ENCODE measurements at regions not wholly inside any gene's neighbourhood (a gene's known extent, or its start where the extent isn't known, plus 50 kb on each side); places are given as distances from the start of the nearest gene placed in this dataset.
"Not testable (repeated sequence)": the region's sequence is repeated elsewhere in the genome, so short reads cannot be mapped to it uniquely, and the experiment has no call there.

DNA sequence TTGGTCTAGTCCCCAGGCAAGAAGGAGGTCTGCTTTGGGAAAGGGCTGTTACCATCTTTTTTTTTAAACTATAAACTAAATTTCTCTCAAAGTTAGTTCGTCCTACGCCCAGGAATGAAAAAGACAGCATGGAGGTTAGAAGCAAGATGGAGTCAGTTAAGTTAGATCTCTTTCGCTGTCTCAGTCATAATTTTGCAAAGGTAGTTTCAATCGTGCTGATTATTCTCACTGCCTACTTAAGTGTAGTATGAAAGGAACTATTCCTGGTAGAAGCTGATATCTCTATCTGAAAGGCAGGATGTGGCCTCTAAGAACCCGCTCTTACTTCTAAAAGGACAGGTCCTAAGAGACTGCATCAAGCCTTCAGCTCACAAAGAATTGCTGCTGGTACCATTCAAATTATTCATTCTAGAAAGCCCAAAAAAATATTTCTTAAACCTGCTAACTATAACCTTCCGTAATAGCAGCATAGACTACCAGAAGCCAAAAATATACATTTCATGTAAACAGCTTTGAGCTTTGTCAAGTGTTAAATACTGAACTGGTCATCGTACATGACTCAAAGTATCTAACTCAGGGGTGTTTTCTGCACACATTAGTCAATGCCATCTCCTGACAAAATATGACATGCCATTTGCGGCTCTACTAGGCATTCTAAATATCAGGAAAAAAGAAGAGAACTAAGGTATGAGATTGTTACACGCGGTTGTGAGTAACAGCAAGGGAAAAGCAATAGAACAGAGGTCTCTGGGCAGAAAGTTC, 96.0 kb upstream of the CCDC80 start:
- DNase-seq: no peak

DNA sequence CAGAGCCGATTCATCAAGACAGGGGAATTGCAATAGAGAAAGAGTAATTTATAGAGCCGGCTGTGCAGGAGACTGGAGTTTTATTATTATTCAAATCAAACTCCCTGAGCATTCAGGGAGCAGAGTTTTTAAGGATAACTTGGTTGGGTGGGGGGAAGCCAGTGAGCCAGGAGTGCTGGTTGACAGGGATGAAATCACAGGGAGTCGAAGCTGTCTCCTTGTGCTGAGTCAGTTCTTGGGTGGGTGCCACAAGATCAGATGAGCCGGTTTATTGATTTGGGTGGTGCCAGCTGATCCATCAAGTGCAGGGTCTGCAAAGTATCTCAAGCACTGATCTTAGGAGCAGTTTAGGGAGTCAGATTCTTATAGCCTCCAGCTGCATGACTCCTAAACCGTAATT, 95.4 kb upstream of the CCDC80 start:
- no peak for DNase-seq

DNA sequence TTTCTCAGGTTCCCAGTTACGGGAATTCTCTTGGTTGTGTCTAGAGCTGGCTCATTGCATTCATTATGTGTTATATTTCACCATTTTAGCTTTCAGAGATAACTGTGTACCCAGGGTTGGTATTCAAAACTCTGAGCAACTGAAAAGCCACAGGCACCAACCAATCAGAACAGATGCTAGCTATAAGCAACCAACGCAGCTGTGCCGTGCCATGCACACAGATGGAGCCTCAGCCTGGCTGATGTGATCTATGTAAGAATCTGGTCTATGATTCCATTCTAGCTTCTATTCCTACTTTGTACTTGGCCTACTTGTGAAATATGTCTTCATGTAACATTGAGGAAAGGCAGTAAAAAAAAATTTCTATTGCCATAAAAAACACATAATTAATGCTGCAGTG, 95.0 kb upstream of the CCDC80 start:
- no peak for DNase-seq

DNA sequence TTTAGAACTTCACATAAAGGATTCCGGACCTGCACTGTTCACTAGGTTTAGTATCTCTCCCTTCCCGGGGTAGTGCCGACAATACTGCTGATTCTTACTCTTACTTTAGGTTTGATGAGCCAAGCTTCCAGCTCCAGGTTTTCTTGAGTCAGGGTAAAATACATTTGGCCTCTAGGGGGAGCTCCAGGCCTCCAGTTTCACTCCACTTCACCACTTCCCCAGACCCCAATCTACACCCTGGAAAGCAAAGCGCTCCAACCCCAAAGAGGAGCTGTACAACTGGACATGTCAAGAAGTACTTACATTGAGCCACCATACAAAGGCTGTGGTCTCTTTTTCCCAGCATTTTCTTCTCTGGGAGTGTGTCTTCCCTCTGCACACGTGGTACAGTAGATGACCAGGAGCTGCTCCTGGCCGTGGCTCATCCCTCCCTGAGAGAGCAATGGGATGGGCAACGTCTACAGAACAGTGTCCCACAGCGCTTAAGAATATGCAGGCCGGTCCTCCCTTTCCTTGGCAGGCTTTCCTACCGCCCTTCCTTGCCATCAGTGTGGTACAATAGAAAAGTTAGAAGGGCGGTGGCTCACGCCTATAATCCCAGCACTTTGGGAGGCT, 93.9 kb upstream of the CCDC80 start:
- DNase-seq: peak in 1 of 2 experiments; percentile 12

DNA sequence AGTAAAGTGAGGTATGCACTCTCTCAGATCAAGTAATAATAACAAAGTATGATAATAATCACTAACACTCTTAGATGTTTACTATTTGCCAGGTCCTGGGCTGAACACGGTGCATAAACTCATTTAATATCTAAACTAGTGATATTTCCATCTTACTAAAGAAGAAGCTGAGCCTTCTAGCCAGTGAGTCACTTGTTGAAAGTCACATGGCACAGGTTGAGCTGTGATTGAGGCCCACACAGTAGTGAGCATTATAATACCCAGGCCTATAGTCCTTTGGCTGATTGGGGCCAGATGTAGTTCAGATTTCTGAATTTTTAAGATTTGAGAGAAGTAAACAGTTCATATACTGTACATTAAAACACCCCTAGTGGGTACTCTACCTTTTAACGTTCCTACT, 93.2 kb upstream of the CCDC80 start:
- no peak for DNase-seq

DNA sequence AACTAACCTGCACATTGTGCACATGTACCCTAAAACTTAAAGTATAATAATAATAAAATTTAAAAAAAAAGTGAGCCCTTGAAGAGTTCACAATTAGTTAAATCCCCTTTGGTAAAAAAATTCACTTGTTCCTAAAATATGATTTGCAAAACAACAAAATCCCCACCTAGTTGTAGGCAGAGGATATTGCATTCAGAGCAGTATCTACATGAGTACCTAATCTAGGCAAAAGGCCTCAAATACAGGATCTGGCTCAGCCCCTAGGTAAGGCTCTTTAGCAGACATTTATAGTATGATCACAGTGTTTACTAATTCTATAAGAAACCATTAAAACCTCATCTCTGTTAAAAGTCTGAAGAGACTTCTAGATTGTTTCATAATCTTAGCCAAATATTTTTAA, 89.3 kb upstream of the CCDC80 start:
- DNase-seq: no peak

DNA sequence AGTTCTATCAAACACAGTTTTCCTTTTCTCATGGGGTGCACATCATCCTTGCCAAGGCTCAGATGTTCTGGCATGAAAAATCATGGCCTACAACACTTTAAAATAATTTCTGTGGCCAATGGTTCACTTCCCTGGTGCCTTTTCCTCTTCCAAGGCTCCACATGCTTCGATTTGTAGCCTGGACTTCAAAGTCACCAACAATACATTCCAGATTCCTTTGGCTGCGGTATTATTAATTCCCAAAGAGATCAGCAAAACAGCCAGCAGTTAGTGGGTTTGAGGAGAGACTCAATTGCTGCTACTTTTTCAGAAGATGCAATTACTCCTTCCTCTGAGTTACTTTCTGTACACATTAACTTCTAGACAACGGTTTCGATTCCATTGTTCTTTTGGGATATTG, 80.3 kb upstream of the CCDC80 start:
- no peak for DNase-seq

DNA sequence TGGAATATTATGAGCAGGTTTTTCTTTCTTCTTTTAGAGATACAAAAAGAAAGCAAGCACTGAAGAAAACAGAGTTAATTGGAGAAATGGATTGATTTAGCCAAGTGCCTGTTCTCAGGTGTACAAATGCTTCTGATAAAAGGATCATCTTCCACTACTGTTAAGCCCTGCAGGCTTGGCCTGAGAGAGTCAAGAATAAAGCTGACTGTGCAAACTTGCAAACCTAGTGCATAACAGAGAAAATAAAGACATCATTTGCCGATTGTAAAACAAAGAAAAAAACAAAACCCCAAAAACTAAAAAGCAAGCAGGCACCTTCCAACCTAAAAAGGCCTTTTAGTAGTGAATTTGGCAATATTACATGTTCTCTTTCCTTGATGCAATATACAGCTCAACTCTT, 78.0 kb upstream of the CCDC80 start:
- no peak for DNase-seq

DNA sequence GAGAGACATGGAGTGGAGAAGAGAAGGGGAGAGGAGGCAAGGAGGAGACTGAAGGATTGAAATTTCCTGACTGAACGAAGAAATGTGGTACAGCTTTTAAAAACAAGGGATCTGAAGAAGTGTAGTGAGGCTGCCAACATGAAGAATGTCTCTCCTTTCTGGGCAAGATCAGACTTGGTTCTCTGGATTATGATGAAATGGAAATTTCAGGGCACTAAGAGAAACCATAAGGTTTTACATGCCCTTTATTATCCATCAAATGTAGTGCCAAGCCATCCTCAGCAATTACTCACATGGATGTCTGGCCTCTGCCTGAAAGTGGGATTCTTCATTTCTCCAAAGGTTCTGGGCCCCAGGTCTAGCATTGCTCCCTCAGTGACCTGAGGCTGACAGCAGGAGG, 77.6 kb upstream of the CCDC80 start:
- no peak for DNase-seq

DNA sequence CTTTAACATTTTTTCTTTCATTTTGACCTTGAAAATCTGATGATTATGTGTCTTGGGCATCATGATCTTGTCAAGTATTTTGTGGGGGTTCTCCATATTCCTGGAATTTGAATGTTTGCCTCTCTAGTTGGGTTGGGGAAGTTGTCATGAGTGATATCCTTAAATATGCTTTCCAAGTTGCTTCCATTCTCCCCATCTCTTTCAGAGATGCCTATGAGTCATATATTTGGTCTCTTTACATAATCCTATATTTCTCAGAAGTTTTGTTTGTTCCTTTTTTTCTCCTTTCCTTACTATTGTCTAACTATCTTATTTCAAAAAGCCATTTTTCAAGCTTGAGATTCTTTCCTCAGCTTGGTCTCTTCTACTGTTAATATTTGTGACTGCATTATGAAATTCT, 69.0 kb upstream of the CCDC80 start:
- DNase-seq: no peak

DNA sequence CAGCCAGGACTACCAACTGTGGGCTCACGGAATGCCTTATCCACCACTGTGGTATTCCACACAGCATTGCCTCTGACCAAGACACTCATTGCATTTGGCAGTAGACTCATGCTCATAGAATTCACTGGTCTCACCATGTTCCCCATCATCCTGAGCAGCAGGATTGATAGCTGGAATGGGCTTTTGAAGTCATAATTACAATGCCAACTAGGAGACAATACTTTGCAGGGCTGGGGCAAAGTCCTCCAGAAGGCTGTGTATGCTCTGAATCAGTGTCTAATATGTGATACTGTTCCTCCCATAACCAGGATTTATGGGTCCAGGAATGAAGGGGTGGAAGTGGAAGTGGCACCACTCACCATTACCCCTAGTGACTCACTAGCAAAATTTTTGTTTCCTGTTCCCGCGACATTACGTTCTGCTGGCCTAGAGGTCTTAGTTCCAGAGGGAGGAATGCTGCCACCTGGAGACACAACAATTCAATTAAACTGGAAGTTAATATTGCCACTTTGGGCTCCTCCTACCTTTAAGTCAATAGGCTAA, 58.6 kb upstream of the CCDC80 start:
- no peak for DNase-seq

DNA sequence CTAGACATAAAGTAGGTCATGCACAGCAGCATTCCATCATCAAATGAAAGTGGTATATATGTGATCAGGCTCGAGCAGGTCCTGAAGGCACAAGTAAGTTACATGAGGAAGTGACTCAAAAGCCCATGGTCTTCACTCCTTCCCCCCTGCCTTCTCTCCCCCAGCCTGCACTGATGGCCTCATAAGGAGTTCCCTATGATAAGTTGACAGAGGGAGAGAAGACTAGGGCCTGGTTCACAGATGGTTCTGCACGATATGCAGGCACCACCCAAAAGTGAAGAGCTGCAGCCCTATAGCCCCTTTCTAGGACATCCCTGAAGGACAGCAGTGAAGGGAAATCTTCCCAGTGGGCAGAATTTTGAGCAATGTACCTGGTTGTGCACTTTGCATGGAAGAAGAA, 57.5 kb upstream of the CCDC80 start:
- DNase-seq: not testable (repeated sequence)

DNA sequence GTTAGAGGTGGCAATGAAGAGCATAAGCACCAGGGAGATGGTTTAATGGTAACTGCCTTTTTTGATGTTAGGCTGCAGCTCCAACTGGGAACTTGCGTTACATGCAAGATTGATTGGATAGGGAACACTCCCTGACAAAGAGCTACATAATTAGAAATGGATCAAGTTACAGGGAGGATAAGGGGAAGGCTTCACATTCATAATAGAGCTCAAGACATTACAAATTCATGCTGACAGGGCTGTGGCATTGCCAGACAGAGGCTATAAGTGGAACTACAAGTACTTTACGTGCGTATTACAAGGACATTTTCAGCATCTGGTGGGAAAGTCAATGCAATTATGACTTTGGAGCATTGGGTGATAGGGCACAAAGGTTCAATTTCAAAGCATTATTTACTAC, 55.3 kb upstream of the CCDC80 start:
- DNase-seq: peak; percentile 9 to 32

DNA sequence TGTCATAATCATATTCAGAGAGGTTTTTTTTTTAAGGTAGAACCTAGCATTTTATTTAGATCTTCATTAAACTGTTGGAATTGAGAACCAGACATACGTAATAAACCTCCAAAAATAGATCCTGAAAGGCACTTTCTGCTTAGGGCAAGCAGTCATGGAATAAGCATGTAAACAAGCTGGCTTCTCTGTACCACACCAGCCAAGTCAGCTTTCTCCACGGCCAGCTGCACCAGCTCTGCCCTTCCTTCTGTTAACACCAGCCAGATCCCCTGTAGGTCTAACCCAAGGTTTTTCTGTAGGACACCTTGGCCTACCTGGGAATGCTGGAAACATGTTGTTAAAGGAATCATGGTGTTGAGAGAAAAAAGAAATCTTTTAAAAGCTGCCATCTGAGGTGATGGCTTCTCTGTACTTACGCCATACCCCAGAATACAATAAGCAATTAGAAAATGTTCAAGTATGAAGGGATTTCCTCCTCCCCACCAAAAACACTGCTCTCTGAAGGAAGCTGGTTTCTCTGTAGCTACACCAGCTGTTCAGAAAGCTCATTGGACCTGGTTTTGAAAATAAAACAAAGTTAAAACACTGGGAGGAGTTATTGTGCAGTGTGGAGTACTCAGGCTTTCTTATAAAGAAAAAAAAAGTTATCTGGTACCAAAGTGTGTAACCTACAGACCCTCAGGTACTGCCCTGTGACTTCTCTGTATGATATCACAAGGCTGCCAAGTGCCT, 54.6 kb upstream of the CCDC80 start:
- DNase-seq: not testable (repeated sequence)

DNA sequence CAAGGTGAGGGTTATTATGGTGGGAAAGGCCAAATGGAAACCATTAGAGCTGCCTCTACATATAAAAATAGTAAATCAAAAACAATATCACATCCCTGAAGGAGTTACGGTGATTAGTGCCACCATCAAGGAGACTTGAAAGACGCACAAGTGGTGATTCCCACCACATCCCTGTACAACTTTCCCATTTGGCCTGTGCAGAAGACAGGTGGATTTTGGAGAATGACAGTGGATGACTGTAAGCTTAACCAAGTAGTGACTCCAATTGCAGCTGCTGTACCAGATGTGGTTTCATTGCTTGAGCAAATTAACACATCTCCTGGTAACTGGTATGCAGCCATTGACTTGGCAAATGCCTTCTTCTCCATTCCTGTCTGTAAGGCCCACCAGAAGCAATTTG, 54.0 kb upstream of the CCDC80 start:
- DNase-seq: not testable (repeated sequence)

DNA sequence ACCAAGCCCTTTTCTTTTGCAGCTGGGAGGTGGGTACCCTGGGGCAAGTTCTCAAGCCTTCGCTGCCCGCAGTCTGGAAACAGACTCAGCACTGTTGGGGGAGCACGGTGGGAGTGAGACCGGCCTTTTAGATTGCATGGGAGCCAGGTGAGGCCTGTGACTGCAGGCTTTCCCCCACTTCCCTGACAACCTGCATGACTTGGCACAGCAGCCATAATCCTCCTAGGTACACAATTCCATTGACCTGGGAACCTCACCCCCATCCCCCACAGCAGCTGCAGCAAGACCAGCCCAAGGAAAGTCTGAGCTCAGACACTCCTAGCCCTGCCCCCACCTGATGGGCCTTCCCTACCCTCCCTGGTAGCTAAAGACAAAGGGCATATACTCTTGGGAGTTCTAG, 52.2 kb upstream of the CCDC80 start:
- DNase-seq: no peak

Data from NCI-H187 (cell line).